HG03103 (cell line): ENCODE measurements at regions not wholly inside any gene's neighbourhood (a gene's known extent, or its start where the extent isn't known, plus 50 kb on each side); places are given as distances from the start of the nearest gene placed in this dataset.

Experiments
- ATAC-seq: cut with Tn5 transposase; IDR thresholded peaks from one replicate; pipeline ENCODE4 v1.9.1; 2021; ENCODE audit warnings: low read depth; ENCODE audit not compliant: unreplicated experiment

- no peak for ATAC-seq
Observed at GRCh38 chr1:226816576-226816975, 53.8 kb upstream of the PSEN2 start.

- no peak for ATAC-seq
Observed at GRCh38 chr1:226814751-226815537, 55.5 kb upstream of the PSEN2 start.

- no peak for ATAC-seq
Observed at GRCh38 chr1:226813671-226814591, 56.5 kb upstream of the PSEN2 start.

- ATAC-seq, result no peak
Observed at GRCh38 chr1:226810681-226811080, 59.7 kb upstream of the PSEN2 start.

- no peak for ATAC-seq
Observed at GRCh38 chr1:226809785-226810571, 60.4 kb upstream of the PSEN2 start.

- no peak for ATAC-seq
Observed at GRCh38 chr1:226808501-226808900, 61.9 kb upstream of the PSEN2 start.

GRCh38 chr1:226806988-226807387 lies 63.4 kb upstream of the PSEN2 start:
- no peak for ATAC-seq

GRCh38 chr1:226804907-226805759 lies 65.3 kb upstream of the PSEN2 start:
- no peak for ATAC-seq

- ATAC-seq, result no peak
Observed at GRCh38 chr1:226800763-226801380, 61.8 kb upstream of the ITPKB start.

GRCh38 chr1:226799634-226800281 lies 60.7 kb upstream of the ITPKB start:
- ATAC-seq, result no peak

GRCh38 chr1:226798427-226799411 lies 59.6 kb upstream of the ITPKB start:
- peak; percentile 69 for ATAC-seq

- ATAC-seq, result no peak
Observed at GRCh38 chr1:226797151-226797550, 58.1 kb upstream of the ITPKB start.

- no peak for ATAC-seq
Observed at GRCh38 chr1:226793620-226794276, 54.7 kb upstream of the ITPKB start.

GRCh38 chr1:226792368-226792767 lies 53.3 kb upstream of the ITPKB start:
- ATAC-seq, result no peak

GRCh38 chr1:226790545-226791181 lies 51.6 kb upstream of the ITPKB start:
- ATAC-seq, result no peak

- ATAC-seq, result no peak
Observed at GRCh38 chr1:226788965-226789364, 49.9 kb upstream of the ITPKB start.
